Activated CD4-positive, alpha-beta T cell treated with anti-CD3 and anti-CD28 coated beads, Interleukin-2, amount 10 ng/mL, durations not matched to agents 24 days and 14 days (primary cell): ENCODE measurements at regions not wholly inside any gene's neighbourhood (a gene's known extent, or its start where the extent isn't known, plus 50 kb on each side); places are given as distances from the start of the nearest gene placed in this dataset.
"Not testable (repeated sequence)": the region's sequence is repeated elsewhere in the genome, so short reads cannot be mapped to it uniquely, and the experiment has no call there.

Experiments used
- DNase-seq: peaks from one replicate; pipeline ENCODE4 v3.0.0; 2022
- H3K27ac Mint-ChIP-seq: one replicate; pipeline ENCODE4 v1.8.0; 2022; ENCODE audit warnings: mild to moderate bottlenecking, mixed read lengths
- H3K27me3 Mint-ChIP-seq: one replicate; pipeline ENCODE4 v1.8.0; 2022; ENCODE audit warnings: mixed read lengths
- H3K36me3 Mint-ChIP-seq: one replicate; pipeline ENCODE4 v1.8.0; 2022; ENCODE audit warnings: low read depth, mild to moderate bottlenecking, mixed read lengths
- H3K4me1 Mint-ChIP-seq: one replicate; pipeline ENCODE4 v1.8.0; 2021; ENCODE audit warnings: mixed read lengths
- H3K4me3 Mint-ChIP-seq: one replicate; pipeline ENCODE4 v1.8.0; 2022; ENCODE audit warnings: mild to moderate bottlenecking, moderate library complexity, mixed read lengths
- H3K9me3 Mint-ChIP-seq: one replicate; pipeline ENCODE4 v1.8.0; 2021; ENCODE audit warnings: mixed read lengths
- intact Hi-C: fragments of 100-400 bp; cut with micrococcal nuclease; formaldehyde crosslinking; loops from one replicate; pipeline ENCODE4 v1.15.1; 2023

GRCh38 chr7:50943482-50943881, 160.8 kb upstream of the GRB10 start:
- H3K27me3 Mint-ChIP-seq = peaks cover 6% of the 10 kb centered on the region
- no peaks in the 10 kb centered on the region for H3K4me1 Mint-ChIP-seq
- H3K27ac Mint-ChIP-seq = no peak overlapping the region
- DNase-seq = peak; percentile 11
- intact Hi-C loops = no loop called here
- H3K36me3 Mint-ChIP-seq = no peaks in the 10 kb centered on the region
- H3K4me3 Mint-ChIP-seq = no peak overlapping the region
- H3K9me3 Mint-ChIP-seq = no peaks in the 10 kb centered on the region

GRCh38 chr7:50941525-50941924, 158.8 kb upstream of the GRB10 start:
- Mint-ChIP-seq H3K4me1 (no peaks in the 10 kb centered on the region), H3K27ac (no peak overlapping the region), H3K27me3 (peaks cover 4% of the 10 kb centered on the region), H3K4me3 (no peak overlapping the region), H3K36me3 (no peaks in the 10 kb centered on the region), H3K9me3 (no peaks in the 10 kb centered on the region)
- intact Hi-C loops = no loop called here
- no peak for DNase-seq

GRCh38 chr7:50940621-50941020, 157.9 kb upstream of the GRB10 start:
- peak; percentile 13 for DNase-seq
- intact Hi-C loops = no loop called here
- Mint-ChIP-seq H3K36me3 (no peaks in the 10 kb centered on the region), H3K27ac (no peak overlapping the region), H3K27me3 (peaks cover 8% of the 10 kb centered on the region), H3K4me3 (no peak overlapping the region), H3K4me1 (no peaks in the 10 kb centered on the region), H3K9me3 (no peaks in the 10 kb centered on the region)

- DNase-seq = peak; percentile 34
- intact Hi-C loops = no loop called here
- H3K4me1 Mint-ChIP-seq = no peaks in the 10 kb centered on the region
- H3K9me3 Mint-ChIP-seq = no peaks in the 10 kb centered on the region
- no peak overlapping the region for H3K4me3 Mint-ChIP-seq
- no peaks in the 10 kb centered on the region for H3K36me3 Mint-ChIP-seq
- H3K27ac Mint-ChIP-seq = no peak overlapping the region
- peaks cover 14% of the 10 kb centered on the region for H3K27me3 Mint-ChIP-seq
Observed at GRCh38 chr7:50939021-50939420, 156.3 kb upstream of the GRB10 start.

- DNase-seq = peak; percentile 47
- no peaks in the 10 kb centered on the region for H3K9me3 Mint-ChIP-seq
- peaks cover 18% of the 10 kb centered on the region for H3K27me3 Mint-ChIP-seq
- H3K4me3 Mint-ChIP-seq = no peak overlapping the region
- H3K27ac Mint-ChIP-seq = no peak overlapping the region
- no peaks in the 10 kb centered on the region for H3K4me1 Mint-ChIP-seq
- intact Hi-C loops = no loop called here
- no peaks in the 10 kb centered on the region for H3K36me3 Mint-ChIP-seq
Observed at GRCh38 chr7:50937727-50938126, 155.0 kb upstream of the GRB10 start.

- no peak overlapping the region for H3K27ac Mint-ChIP-seq
- no peak for DNase-seq
- H3K4me1 Mint-ChIP-seq = peaks cover 3% of the 10 kb centered on the region
- no peaks in the 10 kb centered on the region for H3K27me3 Mint-ChIP-seq
- no peaks in the 10 kb centered on the region for H3K36me3 Mint-ChIP-seq
- H3K9me3 Mint-ChIP-seq = no peaks in the 10 kb centered on the region
- H3K4me3 Mint-ChIP-seq = no peak overlapping the region
- intact Hi-C loops = no loop called here
Observed at GRCh38 chr7:50926049-50926448, 143.4 kb upstream of the GRB10 start.

GRCh38 chr7:50923476-50923875, 140.8 kb upstream of the GRB10 start:
- H3K27me3 Mint-ChIP-seq = peaks cover 2% of the 10 kb centered on the region
- H3K4me3 Mint-ChIP-seq = no peak overlapping the region
- no peak overlapping the region for H3K27ac Mint-ChIP-seq
- intact Hi-C loops = no loop called here
- H3K36me3 Mint-ChIP-seq = no peaks in the 10 kb centered on the region
- no peaks in the 10 kb centered on the region for H3K9me3 Mint-ChIP-seq
- DNase-seq = no peak
- peaks cover 4% of the 10 kb centered on the region for H3K4me1 Mint-ChIP-seq

- H3K36me3 Mint-ChIP-seq = no peaks in the 10 kb centered on the region
- H3K4me3 Mint-ChIP-seq = no peak overlapping the region
- H3K27me3 Mint-ChIP-seq = peaks cover 2% of the 10 kb centered on the region
- no peaks in the 10 kb centered on the region for H3K9me3 Mint-ChIP-seq
- intact Hi-C loops = no loop called here
- peaks cover 4% of the 10 kb centered on the region for H3K4me1 Mint-ChIP-seq
- no peak overlapping the region for H3K27ac Mint-ChIP-seq
- no peak for DNase-seq
Observed at GRCh38 chr7:50921114-50921813, 138.6 kb upstream of the GRB10 start.

- Mint-ChIP-seq H3K36me3 (no peaks in the 10 kb centered on the region), H3K27ac (no peak overlapping the region), H3K9me3 (no peaks in the 10 kb centered on the region), H3K4me3 (no peak overlapping the region), H3K4me1 (peaks cover 4% of the 10 kb centered on the region), H3K27me3 (peaks cover 2% of the 10 kb centered on the region)
- intact Hi-C loops = no loop called here
- no peak for DNase-seq
Observed at GRCh38 chr7:50920031-50920635, 137.4 kb upstream of the GRB10 start.

- no peaks in the 10 kb centered on the region for H3K36me3 Mint-ChIP-seq
- peaks cover 3% of the 10 kb centered on the region for H3K27me3 Mint-ChIP-seq
- H3K4me1 Mint-ChIP-seq = no peaks in the 10 kb centered on the region
- no peak overlapping the region for H3K27ac Mint-ChIP-seq
- no peak for DNase-seq
- intact Hi-C loops = no loop called here
- H3K9me3 Mint-ChIP-seq = no peaks in the 10 kb centered on the region
- H3K4me3 Mint-ChIP-seq = no peak overlapping the region
Observed at GRCh38 chr7:50915621-50916020, 132.9 kb upstream of the GRB10 start.

- Mint-ChIP-seq H3K27me3 (peaks cover 2% of the 10 kb centered on the region), H3K4me3 (no peak overlapping the region), H3K4me1 (no peaks in the 10 kb centered on the region), H3K27ac (no peak overlapping the region), H3K36me3 (no peaks in the 10 kb centered on the region), H3K9me3 (no peaks in the 10 kb centered on the region)
- no peak for DNase-seq
- intact Hi-C loops = no loop called here
Observed at GRCh38 chr7:50914460-50914859, 131.8 kb upstream of the GRB10 start.

GRCh38 chr7:50908628-50909290, 126.1 kb upstream of the GRB10 start:
- no peaks in the 10 kb centered on the region for H3K36me3 Mint-ChIP-seq
- peaks cover 2% of the 10 kb centered on the region for H3K27me3 Mint-ChIP-seq
- intact Hi-C loops = no loop called here
- H3K4me3 Mint-ChIP-seq = no peak overlapping the region
- H3K27ac Mint-ChIP-seq = no peak overlapping the region
- no peaks in the 10 kb centered on the region for H3K4me1 Mint-ChIP-seq
- H3K9me3 Mint-ChIP-seq = no peaks in the 10 kb centered on the region
- no peak for DNase-seq

GRCh38 chr7:50898604-50899477, 116.1 kb upstream of the GRB10 start:
- H3K9me3 Mint-ChIP-seq, H3K4me3 Mint-ChIP-seq, H3K4me1 Mint-ChIP-seq, H3K27ac Mint-ChIP-seq, DNase-seq, intact Hi-C loops, H3K36me3 Mint-ChIP-seq, H3K27me3 Mint-ChIP-seq: not testable (repeated sequence)

GRCh38 chr7:50887061-50887460, 104.4 kb upstream of the GRB10 start:
- H3K4me1 Mint-ChIP-seq, H3K4me3 Mint-ChIP-seq, H3K9me3 Mint-ChIP-seq, intact Hi-C loops, H3K27me3 Mint-ChIP-seq, DNase-seq, H3K27ac Mint-ChIP-seq, H3K36me3 Mint-ChIP-seq: not testable (repeated sequence)
